Muscle layer of colon (tissue), 2 donors: ENCODE measurements at regions not wholly inside any gene's neighbourhood (a gene's known extent, or its start where the extent isn't known, plus 50 kb on each side); places are given as distances from the start of the nearest gene placed in this dataset.

Experiments
- H3K27ac ChIP-seq: one replicate; pipeline ENCODE4 v1.7.0; 2013; ENCODE audit warnings: low read depth, mild to moderate bottlenecking, low read length, moderate library complexity
- H3K27me3 ChIP-seq, 2 donors: one replicate each; pipeline ENCODE4 v1.7.0; 2013; ENCODE audit warnings: low read length in 2 of 2, mild to moderate bottlenecking in 2 of 2; ENCODE audit not compliant: insufficient read depth in 2 of 2, control insufficient read depth in 1 of 2
- H3K36me3 ChIP-seq: one replicate; pipeline ENCODE4 v1.7.0; 2013; ENCODE audit warnings: mild to moderate bottlenecking, low read length; ENCODE audit not compliant: insufficient read depth
- H3K4me1 ChIP-seq: one replicate; pipeline ENCODE4 v1.7.0; 2013; ENCODE audit warnings: mild to moderate bottlenecking, low read length; ENCODE audit not compliant: insufficient read depth
- H3K4me3 ChIP-seq, 2 donors: one replicate each; pipeline ENCODE4 v1.7.0; 2013; ENCODE audit warnings: low read length in 2 of 2, low read depth in 1 of 2, mild to moderate bottlenecking in 1 of 2, moderate library complexity in 1 of 2
- H3K9ac ChIP-seq: one replicate; pipeline ENCODE4 v1.7.0; 2013; ENCODE audit warnings: low read length
- H3K9me3 ChIP-seq: one replicate; pipeline ENCODE4 v1.7.0; 2013; ENCODE audit warnings: mild to moderate bottlenecking, low read length
- donor health status: abdominal sarcoma.
- donor health status: Adenocarcinoma of cecum.

DNA sequence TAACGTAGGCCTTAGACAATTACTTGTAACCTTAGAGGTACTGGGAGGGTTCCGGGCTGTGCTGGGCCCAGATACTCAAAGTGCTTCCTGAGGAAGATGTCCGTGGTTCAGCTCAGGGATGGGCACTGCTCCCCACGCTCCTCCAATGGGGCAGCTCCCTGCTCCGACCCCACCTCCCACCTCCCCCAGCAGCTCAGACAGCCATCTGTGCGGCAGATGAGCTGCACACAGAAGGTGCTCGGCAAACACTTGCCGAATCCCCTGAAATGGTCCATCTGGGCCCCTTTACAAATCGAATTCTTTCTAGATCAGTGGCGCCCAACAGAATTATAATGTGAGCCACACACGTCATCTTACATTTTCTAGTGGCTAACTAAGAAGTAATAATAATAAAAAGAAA is 242.4 kb upstream of the RAB4A start:
- Histone ChIP-seq H3K9ac (no peak overlapping the region), H3K4me1 (peaks cover 14% of the 10 kb centered on the region), H3K36me3 (no peaks in the 10 kb centered on the region), H3K4me3 (no peak overlapping the region), H3K27me3 (no peaks in the 10 kb centered on the region), H3K27ac (no peak overlapping the region), H3K9me3 (no peaks in the 10 kb centered on the region)

DNA sequence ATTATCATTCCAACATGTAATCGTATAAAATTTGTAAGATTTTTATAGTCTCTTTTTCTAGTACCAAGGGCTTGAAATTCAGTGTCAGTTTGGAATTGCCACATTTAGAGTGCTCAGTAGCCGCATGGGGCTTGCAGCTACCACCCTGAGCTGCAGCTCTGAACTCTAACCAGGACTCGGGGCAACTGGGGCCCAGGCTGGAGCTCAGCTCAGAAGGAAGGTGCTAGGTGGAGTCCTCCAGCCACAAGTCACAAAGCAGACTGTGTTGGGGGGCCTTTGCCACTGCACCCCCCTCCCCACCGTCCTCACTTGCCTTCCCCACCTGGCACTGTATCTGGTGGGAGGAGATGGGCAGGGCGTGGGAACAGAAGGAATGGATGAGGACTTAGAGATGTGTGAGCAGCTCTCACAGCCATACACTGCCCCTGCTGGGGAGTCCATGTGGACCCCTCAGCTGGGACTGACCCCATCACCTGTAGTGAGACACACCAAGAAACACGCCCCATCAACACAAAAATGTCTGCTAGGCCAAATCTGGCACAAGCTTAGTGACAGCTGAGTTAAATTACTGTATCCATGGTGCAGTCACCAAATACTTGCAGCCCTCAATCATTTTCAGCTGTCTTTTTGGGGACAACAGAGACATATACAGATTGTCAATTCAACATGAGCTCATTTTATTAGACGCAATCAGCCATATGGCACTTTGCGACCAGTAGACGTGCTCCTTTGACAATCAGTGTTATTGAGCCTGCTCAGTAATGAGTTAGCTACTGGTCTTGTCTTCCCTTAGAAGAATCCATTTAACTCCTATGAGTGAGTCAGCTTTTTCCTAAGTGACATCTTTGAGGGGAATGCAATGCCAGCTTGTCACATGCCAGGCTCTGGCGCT is 241.7 kb upstream of the RAB4A start:
- Histone ChIP-seq H3K27me3 (no peaks in the 10 kb centered on the region), H3K27ac (no peak overlapping the region), H3K4me1 (peaks cover 12% of the 10 kb centered on the region), H3K4me3 (no peak overlapping the region), H3K9ac (no peak overlapping the region), H3K9me3 (no peaks in the 10 kb centered on the region), H3K36me3 (no peaks in the 10 kb centered on the region)

- Histone ChIP-seq H3K9ac (no peak overlapping the region), H3K9me3 (no peaks in the 10 kb centered on the region), H3K27ac (no peak overlapping the region), H3K4me3 (no peak overlapping the region), H3K27me3 (no peaks in the 10 kb centered on the region), H3K4me1 (peaks cover 8% of the 10 kb centered on the region), H3K36me3 (no peaks in the 10 kb centered on the region)
These were observed 241.1 kb upstream of the RAB4A start for GRCh38 chr1:229029879-229030235.

- H3K4me1 ChIP-seq = peaks cover 6% of the 10 kb centered on the region
- no peaks in the 10 kb centered on the region for H3K9me3 ChIP-seq
- H3K9ac ChIP-seq = no peak overlapping the region
- no peaks in the 10 kb centered on the region for H3K36me3 ChIP-seq
- no peak overlapping the region for H3K4me3 ChIP-seq
- H3K27ac ChIP-seq = no peak overlapping the region
- H3K27me3 ChIP-seq = no peaks in the 10 kb centered on the region
These were observed 240.3 kb upstream of the RAB4A start for GRCh38 chr1:229030630-229031029.

GRCh38 chr1:229031061-229031460 is 239.8 kb upstream of the RAB4A start:
- Histone ChIP-seq H3K27me3 (no peaks in the 10 kb centered on the region), H3K27ac (no peak overlapping the region), H3K4me3 (no peak overlapping the region), H3K36me3 (no peaks in the 10 kb centered on the region), H3K9ac (no peak overlapping the region), H3K9me3 (no peaks in the 10 kb centered on the region), H3K4me1 (peaks cover 6% of the 10 kb centered on the region)

DNA sequence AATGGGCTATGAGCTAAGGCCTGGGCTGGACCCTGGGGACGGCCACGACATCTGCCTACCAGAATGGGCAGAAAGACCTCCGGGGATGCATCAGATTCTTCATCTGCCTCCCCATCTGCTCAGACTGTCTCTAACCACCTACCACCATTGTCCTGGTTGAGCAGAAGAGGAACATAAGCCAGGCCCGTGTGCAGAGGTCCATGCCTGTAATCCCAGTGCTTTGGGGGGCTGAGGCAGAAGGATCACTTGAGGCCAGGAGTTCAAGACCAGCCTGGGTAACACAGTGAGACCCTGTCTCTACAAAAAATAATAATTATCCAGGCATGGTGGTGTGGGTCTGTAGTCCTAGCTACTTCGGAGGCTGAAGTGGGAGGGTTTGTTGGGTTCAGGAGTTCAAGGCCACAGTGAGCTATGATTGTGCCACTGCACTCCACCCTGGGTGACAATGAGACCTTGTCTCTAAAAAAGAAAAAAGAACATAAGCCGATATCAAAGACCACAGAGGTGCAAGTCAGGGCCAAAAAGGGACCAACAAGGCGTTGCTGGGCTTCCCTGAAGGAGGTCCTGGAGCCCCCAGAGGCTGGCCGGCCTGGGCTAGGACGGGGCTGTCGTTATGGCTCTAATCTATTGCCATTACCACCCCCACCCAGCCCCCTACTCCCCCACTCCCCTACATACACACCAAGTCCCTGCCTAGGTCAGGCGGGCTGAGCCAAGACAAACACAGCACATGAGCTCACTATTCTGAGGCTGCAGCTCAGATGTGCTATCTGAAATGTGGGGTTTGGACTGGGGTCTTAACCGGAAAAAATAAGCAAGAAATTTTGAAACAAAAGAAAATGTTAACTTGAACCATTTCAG is 239.2 kb upstream of the RAB4A start:
- Histone ChIP-seq H3K27ac (no peak overlapping the region), H3K27me3 (no peaks in the 10 kb centered on the region), H3K4me3 (no peak overlapping the region), H3K9me3 (no peaks in the 10 kb centered on the region), H3K4me1 (peaks cover 6% of the 10 kb centered on the region), H3K36me3 (no peaks in the 10 kb centered on the region), H3K9ac (no peak overlapping the region)

GRCh38 chr1:229032375-229032774 is 238.5 kb upstream of the RAB4A start:
- Histone ChIP-seq H3K4me3 (no peak overlapping the region), H3K27me3 (no peaks in the 10 kb centered on the region), H3K9me3 (no peaks in the 10 kb centered on the region), H3K9ac (no peak overlapping the region), H3K27ac (no peak overlapping the region), H3K36me3 (no peaks in the 10 kb centered on the region), H3K4me1 (peaks cover 6% of the 10 kb centered on the region)

GRCh38 chr1:229033480-229033879 is 237.4 kb upstream of the RAB4A start:
- peaks cover 6% of the 10 kb centered on the region for H3K4me1 ChIP-seq
- no peak overlapping the region for H3K4me3 ChIP-seq
- no peak overlapping the region for H3K27ac ChIP-seq
- H3K36me3 ChIP-seq = no peaks in the 10 kb centered on the region
- H3K9me3 ChIP-seq = no peaks in the 10 kb centered on the region
- no peak overlapping the region for H3K9ac ChIP-seq
- no peaks in the 10 kb centered on the region for H3K27me3 ChIP-seq

GRCh38 chr1:229034342-229034741 is 236.6 kb upstream of the RAB4A start:
- Histone ChIP-seq H3K27ac (no peak overlapping the region), H3K27me3 (no peaks in the 10 kb centered on the region), H3K9me3 (no peaks in the 10 kb centered on the region), H3K4me1 (peaks cover 6% of the 10 kb centered on the region), H3K9ac (no peak overlapping the region), H3K36me3 (no peaks in the 10 kb centered on the region), H3K4me3 (no peak overlapping the region)

DNA sequence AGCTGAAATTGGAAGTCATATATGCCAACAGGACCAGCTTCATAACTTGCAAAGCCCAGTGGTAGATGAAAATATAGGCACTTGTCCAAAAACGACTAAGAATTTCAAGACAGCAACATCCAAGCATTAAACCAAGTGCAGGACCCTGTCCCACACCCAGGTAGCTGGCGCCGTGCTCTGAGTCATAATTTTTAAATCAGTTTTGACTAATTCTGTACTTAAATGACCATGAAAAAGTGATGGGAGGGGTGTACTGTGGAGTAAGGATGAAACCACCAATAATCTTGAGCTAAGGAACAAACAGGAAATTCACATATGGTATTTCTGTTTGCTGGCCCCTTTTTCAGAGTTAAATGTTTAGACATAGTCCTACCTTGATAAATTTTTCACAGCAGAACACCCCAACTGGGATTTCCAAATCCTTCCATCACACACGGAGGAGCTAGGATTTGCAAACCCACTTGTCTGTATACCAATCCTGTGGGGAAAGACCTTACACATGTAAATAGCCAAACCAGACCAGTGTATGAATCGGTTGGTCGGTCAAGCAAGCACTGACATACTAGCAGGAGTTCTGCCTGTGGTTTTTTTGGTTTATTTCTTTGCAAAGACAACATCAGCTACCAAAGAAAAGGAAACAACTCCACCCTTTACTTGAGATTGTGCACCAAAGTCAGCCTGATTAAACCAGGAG is 235.7 kb upstream of the RAB4A start:
- H3K27ac ChIP-seq = no peak overlapping the region
- no peaks in the 10 kb centered on the region for H3K27me3 ChIP-seq
- peaks cover 6% of the 10 kb centered on the region for H3K4me1 ChIP-seq
- no peak overlapping the region for H3K9ac ChIP-seq
- H3K9me3 ChIP-seq = no peaks in the 10 kb centered on the region
- no peak overlapping the region for H3K4me3 ChIP-seq
- H3K36me3 ChIP-seq = no peaks in the 10 kb centered on the region

DNA sequence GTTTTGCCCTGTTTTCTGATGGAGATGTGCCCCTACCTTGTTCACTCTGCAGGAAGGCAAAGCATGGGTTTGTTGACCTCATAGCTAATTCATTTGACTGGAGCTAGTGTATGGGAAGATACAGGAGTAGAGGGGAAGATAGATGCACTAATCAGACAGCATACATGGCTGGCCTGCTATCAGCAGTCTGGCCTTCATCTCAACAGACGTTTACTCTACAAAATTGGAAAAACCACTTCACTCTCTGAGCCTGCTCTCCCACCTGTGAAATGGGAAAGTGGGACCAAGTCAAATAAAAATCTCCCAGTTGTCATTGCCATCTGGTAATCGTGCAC is 235.2 kb upstream of the RAB4A start:
- H3K27me3 ChIP-seq = no peaks in the 10 kb centered on the region
- H3K9me3 ChIP-seq = no peaks in the 10 kb centered on the region
- H3K27ac ChIP-seq = no peak overlapping the region
- no peaks in the 10 kb centered on the region for H3K36me3 ChIP-seq
- no peak overlapping the region for H3K4me3 ChIP-seq
- peaks cover 6% of the 10 kb centered on the region for H3K4me1 ChIP-seq
- no peak overlapping the region for H3K9ac ChIP-seq
